ENCODE measurements at regions not wholly inside any gene's neighbourhood (a gene's known extent, or its start where the extent isn't known, plus 50 kb on each side); places are given as distances from the start of the nearest gene placed in this dataset.

- no peak overlapping the region for H3K27ac ChIP-seq (ENCODE audit: low read depth in 1 of 2, low read length in 1 of 2)
- no peaks in the 10 kb centered on the region for H3K36me3 ChIP-seq (ENCODE audit: control insufficient read depth in 4 of 4, insufficient read depth in 4 of 4, low read length in 4 of 4)
- H3K9me3 ChIP-seq (ENCODE audit: control insufficient read depth in 4 of 4, insufficient read depth in 3 of 4, low read length in 3 of 4) = no peaks in the 10 kb centered on the region
- 91 to 92% methylated on average over 11 of the region's 11 CpGs for WGBS, 2 donors
- no peaks in the 10 kb centered on the region for H3K27me3 ChIP-seq (ENCODE audit: control insufficient read depth in 3 of 3, insufficient read depth in 3 of 3, low read length in 2 of 3)
- H3K9ac ChIP-seq (ENCODE audit: insufficient read depth in 1 of 2, low read length in 2 of 2) = no peak overlapping the region
- no peak for ATAC-seq (ENCODE audit: insufficient read depth, low FRiP score)
- DNase-seq = no peak
- H3K4me1 ChIP-seq (ENCODE audit: control insufficient read depth in 5 of 5, insufficient read depth in 5 of 5, low read length in 5 of 5) = no peaks in the 10 kb centered on the region
- H3K4me3 ChIP-seq = no peak overlapping the region
- TF ChIP-seq CTCF (IDR thresholded peaks at IDR 0.05; ENCODE audit: control extremely low read depth, extremely low read depth) = no peak
Observed at GRCh38 chr18:30556112-30556511, 486.4 kb downstream of the DSC3 start.

GRCh38 chr18:30545393-30545792 lies 497.1 kb downstream of the DSC3 start:
- H3K4me1 ChIP-seq (ENCODE audit: control insufficient read depth in 5 of 5, insufficient read depth in 5 of 5, low read length in 5 of 5) = no peaks in the 10 kb centered on the region
- ATAC-seq (ENCODE audit: insufficient read depth, low FRiP score) (no peak), DNase-seq (no peak)
- no peak overlapping the region for H3K27ac ChIP-seq (ENCODE audit: low read depth in 1 of 2, low read length in 1 of 2)
- 74 to 89% methylated on average over 4 of the region's 4 CpGs for whole genome bisulfite sequencing, 2 donors
- no peak for TF ChIP-seq CTCF (IDR thresholded peaks at IDR 0.05; ENCODE audit: control extremely low read depth, extremely low read depth)
- no peaks in the 10 kb centered on the region for H3K27me3 ChIP-seq (ENCODE audit: control insufficient read depth in 3 of 3, insufficient read depth in 3 of 3, low read length in 2 of 3)
- peaks cover 0 to 2% (median 0%) of the 10 kb centered on the region in 4 donors for H3K9me3 ChIP-seq (ENCODE audit: control insufficient read depth in 4 of 4, insufficient read depth in 3 of 4, low read length in 3 of 4)
- no peaks in the 10 kb centered on the region for H3K36me3 ChIP-seq (ENCODE audit: control insufficient read depth in 4 of 4, insufficient read depth in 4 of 4, low read length in 4 of 4)
- no peak overlapping the region for H3K9ac ChIP-seq (ENCODE audit: insufficient read depth in 1 of 2, low read length in 2 of 2)
- no peak overlapping the region for H3K4me3 ChIP-seq

GRCh38 chr18:30544141-30544540 lies 498.4 kb downstream of the DSC3 start:
- Histone ChIP-seq H3K9me3 (ENCODE audit: control insufficient read depth in 4 of 4, insufficient read depth in 3 of 4, low read length in 3 of 4) (peaks cover 0 to 2% (median 0%) of the 10 kb centered on the region in 4 donors), H3K27ac (ENCODE audit: low read depth in 1 of 2, low read length in 1 of 2) (no peak overlapping the region), H3K36me3 (ENCODE audit: control insufficient read depth in 4 of 4, insufficient read depth in 4 of 4, low read length in 4 of 4) (no peaks in the 10 kb centered on the region), H3K9ac (ENCODE audit: insufficient read depth in 1 of 2, low read length in 2 of 2) (no peak overlapping the region), H3K4me1 (ENCODE audit: control insufficient read depth in 5 of 5, insufficient read depth in 5 of 5, low read length in 5 of 5) (no peaks in the 10 kb centered on the region), H3K4me3 (no peak overlapping the region), H3K27me3 (ENCODE audit: control insufficient read depth in 3 of 3, insufficient read depth in 3 of 3, low read length in 2 of 3) (no peaks in the 10 kb centered on the region)
- no peak for TF ChIP-seq CTCF (IDR thresholded peaks at IDR 0.05; ENCODE audit: control extremely low read depth, extremely low read depth)
- WGBS, 2 donors = 86% methylated on average over 2 of the region's 2 CpGs
- no peak for DNase-seq
- no peak for ATAC-seq (ENCODE audit: insufficient read depth, low FRiP score)

DNA sequence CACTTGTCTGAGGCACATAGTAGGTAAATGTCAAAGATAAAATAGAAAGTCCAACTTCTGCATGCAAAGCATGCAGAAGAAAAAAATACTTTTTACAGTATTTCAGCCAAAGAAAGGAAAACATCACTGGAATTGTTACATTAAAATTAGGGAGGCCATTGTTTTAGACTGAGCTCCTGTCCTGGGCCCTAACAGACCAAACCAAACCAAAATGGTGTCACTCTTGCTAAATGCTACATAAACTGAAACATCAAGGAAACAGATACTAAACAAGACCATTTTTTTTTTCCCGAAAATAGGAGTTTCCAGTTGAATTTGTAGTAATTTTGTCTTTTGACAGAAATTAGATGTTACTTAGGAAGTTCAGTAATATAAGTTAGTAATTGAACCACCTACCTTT lies 508.8 kb downstream of the DSC3 start:
- ATAC-seq (ENCODE audit: insufficient read depth, low FRiP score) (no peak), DNase-seq (no peak)
- Histone ChIP-seq H3K4me1 (ENCODE audit: control insufficient read depth in 5 of 5, insufficient read depth in 5 of 5, low read length in 5 of 5) (no peaks in the 10 kb centered on the region), H3K9ac (ENCODE audit: insufficient read depth in 1 of 2, low read length in 2 of 2) (no peak overlapping the region), H3K4me3 (no peak overlapping the region), H3K27me3 (ENCODE audit: control insufficient read depth in 3 of 3, insufficient read depth in 3 of 3, low read length in 2 of 3) (no peaks in the 10 kb centered on the region), H3K27ac (ENCODE audit: low read depth in 1 of 2, low read length in 1 of 2) (no peak overlapping the region), H3K36me3 (ENCODE audit: control insufficient read depth in 4 of 4, insufficient read depth in 4 of 4, low read length in 4 of 4) (no peaks in the 10 kb centered on the region), H3K9me3 (ENCODE audit: control insufficient read depth in 4 of 4, insufficient read depth in 3 of 4, low read length in 3 of 4) (no peaks in the 10 kb centered on the region)
- WGBS, 2 donors = 91 to 92% methylated on average over 1 of the region's 1 CpG
- no peak for TF ChIP-seq CTCF (IDR thresholded peaks at IDR 0.05; ENCODE audit: control extremely low read depth, extremely low read depth)

Measured in lung (tissue), 11 donors.